ENCODE measurements at regions not wholly inside any gene's neighbourhood (a gene's known extent, or its start where the extent isn't known, plus 50 kb on each side); places are given as distances from the start of the nearest gene placed in this dataset.
"Not testable (repeated sequence)": the region's sequence is repeated elsewhere in the genome, so short reads cannot be mapped to it uniquely, and the experiment has no call there.

GRCh38 chr14:104390221-104390931 lies 189.2 kb upstream of the C14orf180 start:
- DNase-seq: no peak

- DNase-seq: no peak
These were observed 188.3 kb upstream of the C14orf180 start for GRCh38 chr14:104390941-104391901.

DNA sequence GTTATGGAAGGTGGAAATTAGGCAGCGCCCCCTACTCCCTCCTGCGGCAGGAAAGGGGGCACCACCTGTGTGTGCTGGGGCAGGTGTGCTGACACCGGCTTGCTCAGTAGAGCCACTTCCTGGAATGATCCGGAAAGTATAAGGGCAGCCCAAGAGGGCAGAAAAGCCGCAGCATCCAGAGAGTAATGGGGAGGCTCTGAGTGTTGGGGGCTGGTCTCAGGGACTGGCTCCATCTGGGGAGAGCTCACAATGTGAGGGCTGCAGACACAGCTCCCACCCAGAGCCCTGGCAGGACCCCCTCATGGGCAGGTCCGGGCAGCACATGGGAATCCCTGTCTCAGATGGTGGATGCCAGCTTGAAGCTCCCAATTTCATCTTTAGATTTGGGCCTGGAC lies 187.6 kb upstream of the C14orf180 start:
- no peak for DNase-seq

- no peak for DNase-seq
These were observed 187.0 kb upstream of the C14orf180 start for GRCh38 chr14:104392396-104393198.

GRCh38 chr14:104393199-104393897 lies 186.2 kb upstream of the C14orf180 start:
- no peak for DNase-seq

DNA sequence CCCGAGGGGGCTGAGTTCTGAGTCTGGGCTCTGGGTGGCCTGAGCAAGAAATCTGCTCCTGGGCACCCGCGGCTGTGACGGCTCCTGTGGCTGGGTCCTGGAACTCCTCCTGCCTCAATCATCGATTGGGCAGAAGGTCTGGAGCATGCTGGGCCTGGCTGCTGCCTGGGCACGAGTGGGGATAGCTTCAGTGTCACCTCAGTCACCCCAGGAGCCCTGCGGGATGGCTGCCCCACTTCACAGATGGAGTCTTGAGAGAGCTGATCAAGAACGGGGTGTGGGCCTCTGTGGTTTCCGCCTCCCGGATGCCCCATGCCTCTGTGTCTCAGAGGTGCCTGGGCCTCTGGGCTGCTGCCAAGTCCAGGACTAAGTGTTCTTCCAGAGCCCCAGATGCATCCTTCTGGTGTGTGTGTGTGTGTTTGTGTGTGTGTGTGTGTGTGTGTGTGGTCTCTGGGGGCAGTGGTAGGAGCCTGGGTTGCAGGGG lies 185.6 kb upstream of the C14orf180 start:
- DNase-seq: peak; percentile 34

DNA sequence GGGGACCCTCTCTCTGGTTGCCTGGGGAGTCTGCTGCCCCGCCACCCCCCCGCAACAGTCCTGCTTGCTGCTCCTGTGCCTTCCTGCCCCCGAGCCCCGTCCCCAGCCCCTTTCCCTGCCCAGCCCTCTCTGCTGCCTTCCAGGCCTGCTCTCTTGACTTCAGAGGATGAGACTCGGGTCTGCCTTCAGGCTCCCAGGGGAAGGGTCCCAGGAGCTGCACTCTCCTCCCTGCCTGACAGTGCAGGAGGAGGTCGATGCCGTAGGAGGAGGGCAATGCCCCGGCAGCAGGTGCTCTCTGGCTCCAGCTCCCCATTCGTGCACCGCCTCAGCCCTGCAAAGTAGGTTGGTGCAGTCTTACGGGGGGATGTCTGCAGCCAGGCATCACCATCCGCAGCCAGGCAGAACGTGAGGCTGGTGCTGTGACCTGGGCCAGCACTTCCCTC lies 185.1 kb upstream of the C14orf180 start:
- no peak for DNase-seq

GRCh38 chr14:104395276-104395675 lies 184.3 kb upstream of the C14orf180 start:
- no peak for DNase-seq

GRCh38 chr14:104395941-104396681 lies 183.5 kb upstream of the C14orf180 start:
- no peak for DNase-seq

DNA sequence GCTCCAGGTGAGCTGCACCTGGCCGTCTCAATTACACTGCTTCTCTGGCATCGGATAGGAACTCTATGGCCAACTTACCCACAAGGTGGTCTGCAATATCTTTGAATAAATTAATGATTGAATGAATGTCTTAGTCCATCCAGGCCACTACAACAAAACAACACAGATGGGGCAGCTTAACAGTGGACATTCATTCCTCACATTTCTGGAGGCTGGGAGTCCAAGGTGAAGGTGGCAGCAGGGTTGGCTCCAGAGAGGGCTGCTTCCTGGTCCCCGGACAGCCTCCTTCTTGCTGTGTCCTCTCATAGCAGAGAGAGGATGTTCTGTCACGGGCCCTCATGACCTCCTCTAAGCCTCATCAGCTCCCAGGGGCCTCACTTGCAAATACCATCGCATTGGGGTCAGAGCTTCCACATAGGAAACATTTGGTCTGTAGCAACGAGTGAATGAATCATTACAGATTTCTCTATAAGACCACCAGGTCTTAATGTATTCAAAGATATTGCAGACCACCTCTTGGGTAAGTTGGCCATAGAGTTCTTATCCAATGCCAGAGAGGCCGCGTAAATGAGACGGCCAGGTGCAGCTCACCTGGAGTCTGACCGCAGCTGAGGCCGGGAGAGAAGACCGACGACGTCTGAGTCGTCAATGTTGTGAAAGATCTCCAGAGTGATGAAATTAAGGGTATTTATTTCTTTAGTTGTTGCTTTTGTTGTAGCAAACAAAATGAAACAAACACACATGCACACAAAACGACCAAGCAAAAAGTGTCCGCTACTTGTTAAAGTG lies 182.7 kb upstream of the C14orf180 start:
- no peak for DNase-seq

DNA sequence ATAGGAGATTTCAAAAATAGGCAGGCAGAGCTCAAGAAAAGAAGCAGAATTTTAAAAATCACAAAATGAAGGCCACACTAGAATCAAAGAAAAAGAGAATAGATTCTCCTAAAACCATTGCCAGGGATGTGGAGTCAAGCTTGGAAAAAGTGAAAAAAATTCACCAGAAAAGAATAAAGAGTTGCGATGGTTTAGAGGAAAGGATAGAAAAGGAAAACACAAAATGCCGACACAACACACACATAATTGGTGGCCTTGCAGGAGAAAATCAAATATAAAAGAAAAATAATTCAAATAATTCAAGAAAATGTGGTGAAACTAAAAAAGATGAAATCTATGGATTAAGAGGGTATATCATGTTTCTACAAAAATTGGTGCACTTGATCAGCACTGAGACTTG lies 181.6 kb upstream of the C14orf180 start:
- no peak for DNase-seq

DNA sequence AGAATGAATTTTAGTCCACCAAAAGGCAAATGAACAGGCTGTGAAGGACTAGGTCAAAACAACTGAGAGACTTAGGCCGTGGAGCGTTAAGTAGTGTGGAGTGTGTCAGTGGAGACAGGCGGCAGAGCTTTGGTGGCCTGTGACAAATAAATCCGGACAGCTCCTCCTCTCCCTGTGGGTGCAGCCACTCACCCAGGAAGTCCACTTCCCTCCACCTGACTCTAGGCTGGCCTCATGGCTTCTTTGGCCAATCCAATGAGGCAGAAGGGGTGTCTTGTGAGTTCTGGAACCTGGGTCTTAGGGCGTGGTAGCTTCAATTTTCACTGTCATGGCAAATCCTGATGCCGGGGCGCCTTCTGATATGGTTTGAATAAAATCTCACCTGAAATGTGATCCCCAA lies 180.9 kb upstream of the C14orf180 start:
- no peak for DNase-seq

GRCh38 chr14:104399432-104400155 lies 180.0 kb upstream of the C14orf180 start:
- DNase-seq: no peak

DNA sequence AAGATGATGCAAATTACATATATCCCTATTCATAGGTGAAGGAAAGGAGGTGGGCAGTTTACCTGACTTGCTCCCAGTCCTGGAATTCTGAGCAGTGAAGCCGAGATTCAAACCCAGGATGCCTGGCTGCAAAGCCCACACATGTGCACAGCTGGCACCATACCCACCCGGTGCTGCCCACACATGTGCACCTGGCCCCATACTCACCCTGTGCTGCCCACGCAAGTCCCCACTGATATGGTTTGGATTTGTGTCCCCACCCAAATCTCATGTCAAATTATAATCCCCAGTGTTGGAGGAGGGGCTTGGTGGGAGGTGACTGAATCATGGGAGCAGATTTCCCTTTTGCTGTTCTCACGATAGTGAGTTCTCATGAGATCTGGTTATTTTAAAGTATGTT lies 179.2 kb upstream of the C14orf180 start:
- DNase-seq: no peak

DNA sequence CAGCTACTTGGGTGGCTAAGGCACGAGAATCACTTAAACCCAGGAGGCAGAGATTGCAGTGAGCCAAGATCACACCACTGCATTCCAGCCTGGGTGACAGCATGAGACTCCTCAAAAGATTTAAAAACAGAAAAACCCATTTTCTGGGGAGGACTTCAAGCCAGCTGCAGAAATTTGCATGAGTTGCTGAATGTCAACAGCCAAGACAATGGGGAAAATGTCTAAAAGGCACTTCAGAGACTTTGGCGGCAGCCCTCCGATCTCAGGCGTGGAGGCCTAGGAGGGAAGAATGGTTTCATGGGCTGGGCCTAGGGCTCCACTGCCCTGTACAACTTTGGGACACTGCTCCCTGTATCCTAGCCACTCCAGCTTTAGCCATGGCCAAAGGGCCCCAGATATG lies 177.8 kb upstream of the C14orf180 start:
- DNase-seq: no peak

DNA sequence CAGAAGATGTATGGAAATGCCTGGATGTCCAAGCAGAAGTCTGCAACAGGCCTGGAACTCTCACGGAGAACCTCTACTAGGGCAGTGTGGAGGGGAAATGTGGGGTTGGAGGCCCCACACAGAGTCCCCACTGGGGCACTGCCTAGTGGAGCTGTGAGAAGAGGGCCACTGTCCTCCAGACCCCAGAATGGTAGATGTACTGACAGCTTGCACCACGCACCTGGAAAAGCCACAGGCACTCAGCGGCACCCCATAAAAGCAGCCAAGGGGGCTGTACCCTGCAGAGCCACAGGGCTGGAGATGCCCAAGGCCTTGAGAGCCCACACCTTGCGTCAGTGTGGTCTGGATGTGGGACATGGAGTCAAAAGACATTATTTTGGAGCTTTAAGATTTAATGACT lies 177.3 kb upstream of the C14orf180 start:
- DNase-seq: not testable (repeated sequence)

GRCh38 chr14:104403421-104404220 lies 175.9 kb upstream of the C14orf180 start:
- DNase-seq: no peak

DNA sequence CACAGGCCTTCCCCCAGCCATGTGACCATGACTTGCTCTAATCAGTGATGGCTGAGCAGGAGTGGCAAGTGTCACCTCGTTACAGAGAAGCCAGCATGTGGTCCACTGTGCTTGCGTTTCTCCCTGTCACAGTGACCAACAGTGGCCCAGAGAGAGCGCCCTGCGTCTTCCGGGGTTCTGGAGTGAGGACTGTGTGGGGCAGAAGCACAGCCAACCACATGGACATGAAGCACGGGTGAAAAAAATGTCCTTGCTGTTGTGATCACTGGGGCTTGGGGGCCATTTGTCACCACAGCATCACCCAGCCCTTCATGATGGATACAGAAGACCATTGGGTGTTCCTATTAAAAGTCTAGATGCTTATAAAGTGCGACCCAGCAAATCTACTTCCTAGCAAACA lies 174.6 kb upstream of the C14orf180 start:
- DNase-seq: no peak
